H7 (cell line): ENCODE measurements at regions not wholly inside any gene's neighbourhood (a gene's known extent, or its start where the extent isn't known, plus 50 kb on each side); places are given as distances from the start of the nearest gene placed in this dataset.

Experiments
- DNase-seq: peaks from one replicate; pipeline ENCODE4 v3.0.0; 2012
- H3K27me3 ChIP-seq: 2 replicates; pipeline ENCODE4 v1.6.0; 2011; ENCODE audit warnings: mild to moderate bottlenecking, low read length; ENCODE audit not compliant: control insufficient read depth, insufficient read depth
- H3K36me3 ChIP-seq: replicated peaks from 2 replicates; pipeline ENCODE4 v1.5.1; 2011; ENCODE audit warnings: low read length; ENCODE audit not compliant: control insufficient read depth, insufficient read depth
- H3K4me3 ChIP-seq: 2 replicates; pipeline ENCODE4 v1.5.1; 2011; ENCODE audit warnings: low read depth, mild to moderate bottlenecking, control low read depth, low read length, moderate library complexity; ENCODE audit not compliant: insufficient read depth

GRCh38 chr2:180324182-180324581 lies 317.1 kb upstream of the CWC22 start:
- Histone ChIP-seq H3K27me3 (no peaks in the 10 kb centered on the region), H3K36me3 (no peaks in the 10 kb centered on the region), H3K4me3 (no peak overlapping the region)
- no peak for DNase-seq

GRCh38 chr2:180322781-180323180 lies 315.7 kb upstream of the CWC22 start:
- no peak for DNase-seq

GRCh38 chr2:180319586-180320405 lies 312.7 kb upstream of the CWC22 start:
- Histone ChIP-seq H3K36me3 (no peaks in the 10 kb centered on the region), H3K27me3 (no peaks in the 10 kb centered on the region), H3K4me3 (no peak overlapping the region)
- no peak for DNase-seq

More at GRCh38 chr2:180322781-180323180, 315.7 kb upstream of the CWC22 start:
- no peak overlapping the region for H3K4me3 ChIP-seq
- no peaks in the 10 kb centered on the region for H3K36me3 ChIP-seq
- no peaks in the 10 kb centered on the region for H3K27me3 ChIP-seq

GRCh38 chr2:180314086-180314485 lies 307.0 kb upstream of the CWC22 start:
- H3K36me3 ChIP-seq: no peaks in the 10 kb centered on the region
- no peak for DNase-seq
- no peak overlapping the region for H3K4me3 ChIP-seq
- H3K27me3 ChIP-seq: no peaks in the 10 kb centered on the region

- Histone ChIP-seq H3K4me3 (no peak overlapping the region), H3K27me3 (no peaks in the 10 kb centered on the region), H3K36me3 (no peaks in the 10 kb centered on the region)
- no peak for DNase-seq
Measured at GRCh38 chr2:180312542-180312941, 305.4 kb upstream of the CWC22 start.

- no peak overlapping the region for H3K4me3 ChIP-seq
- DNase-seq: no peak
- no peaks in the 10 kb centered on the region for H3K36me3 ChIP-seq
- no peaks in the 10 kb centered on the region for H3K27me3 ChIP-seq
Measured at GRCh38 chr2:180307096-180307495, 300.0 kb upstream of the CWC22 start.

GRCh38 chr2:180306346-180306745 lies 299.2 kb upstream of the CWC22 start:
- H3K36me3 ChIP-seq: no peaks in the 10 kb centered on the region
- no peaks in the 10 kb centered on the region for H3K27me3 ChIP-seq
- DNase-seq: no peak
- no peak overlapping the region for H3K4me3 ChIP-seq

GRCh38 chr2:180291552-180292421 lies 284.7 kb upstream of the CWC22 start:
- H3K36me3 ChIP-seq: no peaks in the 10 kb centered on the region
- no peak for DNase-seq
- no peaks in the 10 kb centered on the region for H3K27me3 ChIP-seq
- no peak overlapping the region for H3K4me3 ChIP-seq

- no peak for DNase-seq
- Histone ChIP-seq H3K4me3 (no peak overlapping the region), H3K27me3 (no peaks in the 10 kb centered on the region), H3K36me3 (no peaks in the 10 kb centered on the region)
Measured at GRCh38 chr2:180291060-180291459, 284.0 kb upstream of the CWC22 start.

- Histone ChIP-seq H3K4me3 (no peak overlapping the region), H3K36me3 (no peaks in the 10 kb centered on the region), H3K27me3 (no peaks in the 10 kb centered on the region)
- no peak for DNase-seq
Measured at GRCh38 chr2:180289627-180290026, 282.5 kb upstream of the CWC22 start.

GRCh38 chr2:180279581-180279980 lies 272.5 kb upstream of the CWC22 start:
- DNase-seq: no peak
- no peaks in the 10 kb centered on the region for H3K36me3 ChIP-seq
- H3K27me3 ChIP-seq: no peaks in the 10 kb centered on the region
- H3K4me3 ChIP-seq: no peak overlapping the region

- DNase-seq: no peak
- Histone ChIP-seq H3K27me3 (no peaks in the 10 kb centered on the region), H3K36me3 (no peaks in the 10 kb centered on the region)
Measured at GRCh38 chr2:180276733-180277132, 269.6 kb upstream of the CWC22 start.

GRCh38 chr2:180268006-180268405 lies 260.9 kb upstream of the CWC22 start:
- H3K36me3 ChIP-seq: no peaks in the 10 kb centered on the region
- no peaks in the 10 kb centered on the region for H3K27me3 ChIP-seq
- H3K4me3 ChIP-seq: no peak overlapping the region
- no peak for DNase-seq

More at GRCh38 chr2:180276733-180277132, 269.6 kb upstream of the CWC22 start:
- no peak overlapping the region for H3K4me3 ChIP-seq

- DNase-seq: no peak
- no peaks in the 10 kb centered on the region for H3K27me3 ChIP-seq
- no peaks in the 10 kb centered on the region for H3K36me3 ChIP-seq
- no peak overlapping the region for H3K4me3 ChIP-seq
Measured at GRCh38 chr2:180261976-180262375, 254.9 kb upstream of the CWC22 start.

GRCh38 chr2:180258579-180258978 lies 251.5 kb upstream of the CWC22 start:
- Histone ChIP-seq H3K36me3 (no peaks in the 10 kb centered on the region), H3K27me3 (no peaks in the 10 kb centered on the region), H3K4me3 (no peak overlapping the region)
- DNase-seq: no peak
